ENCODE measurements at regions not wholly inside any gene's neighbourhood (a gene's known extent, or its start where the extent isn't known, plus 50 kb on each side); places are given as distances from the start of the nearest gene placed in this dataset.

GRCh38 chr1:244957122-244957521 is 92.8 kb upstream of the HNRNPU start:
- TF ChIP-seq POLR2AphosphoS5 (IDR thresholded peaks at IDR 0.05) (no peak), POLR2A (IDR thresholded peaks at IDR 0.05) (no peak), EP300 (IDR thresholded peaks at IDR 0.05) (no peak)
- TF ChIP-seq, protein P1, sequence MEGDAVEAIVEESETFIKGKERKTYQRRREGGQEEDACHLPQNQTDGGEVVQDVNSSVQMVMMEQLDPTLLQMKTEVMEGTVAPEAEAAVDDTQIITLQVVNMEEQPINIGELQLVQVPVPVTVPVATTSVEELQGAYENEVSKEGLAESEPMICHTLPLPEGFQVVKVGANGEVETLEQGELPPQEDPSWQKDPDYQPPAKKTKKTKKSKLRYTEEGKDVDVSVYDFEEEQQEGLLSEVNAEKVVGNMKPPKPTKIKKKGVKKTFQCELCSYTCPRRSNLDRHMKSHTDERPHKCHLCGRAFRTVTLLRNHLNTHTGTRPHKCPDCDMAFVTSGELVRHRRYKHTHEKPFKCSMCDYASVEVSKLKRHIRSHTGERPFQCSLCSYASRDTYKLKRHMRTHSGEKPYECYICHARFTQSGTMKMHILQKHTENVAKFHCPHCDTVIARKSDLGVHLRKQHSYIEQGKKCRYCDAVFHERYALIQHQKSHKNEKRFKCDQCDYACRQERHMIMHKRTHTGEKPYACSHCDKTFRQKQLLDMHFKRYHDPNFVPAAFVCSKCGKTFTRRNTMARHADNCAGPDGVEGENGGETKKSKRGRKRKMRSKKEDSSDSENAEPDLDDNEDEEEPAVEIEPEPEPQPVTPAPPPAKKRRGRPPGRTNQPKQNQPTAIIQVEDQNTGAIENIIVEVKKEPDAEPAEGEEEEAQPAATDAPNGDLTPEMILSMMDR (IDR thresholded peaks at IDR 0.05): no peak
- no peaks in the 10 kb centered on the region for H3K27me3 ChIP-seq
- intact Hi-C loops (cut with DNase I; ENCODE audit: low total_unique reads): no loop called here
- H3K36me3 ChIP-seq: no peaks in the 10 kb centered on the region
- WGBS, 5 donors: 91 to 97% (median 93%) methylated on average over 6 of the region's 6 CpGs
- no peak overlapping the region for H3K27ac ChIP-seq
- DNase-seq: no peak
- no peaks in the 10 kb centered on the region for H3K9me3 ChIP-seq
- peaks cover 0 to 6% (median 0%) of the 10 kb centered on the region in 4 donors for H3K4me1 ChIP-seq
- no peak overlapping the region for H3K4me3 ChIP-seq

DNA sequence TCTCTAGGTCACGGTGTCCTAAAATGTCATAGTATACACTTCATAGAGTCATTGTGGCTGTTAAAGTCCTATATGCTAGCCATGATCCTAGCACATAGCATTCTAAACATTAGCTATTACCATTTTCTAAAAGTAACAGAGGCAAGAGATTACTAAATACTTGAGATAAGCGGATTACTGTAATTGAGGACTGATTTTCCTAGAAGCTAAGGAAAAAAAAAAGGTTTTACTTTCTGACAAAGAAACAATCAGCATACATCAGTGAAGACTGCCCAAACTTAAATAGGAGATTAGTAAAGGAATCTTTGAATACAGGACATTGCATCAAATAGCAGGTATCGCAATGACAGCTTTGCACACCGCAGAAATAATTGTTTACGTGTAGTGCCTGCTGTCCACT is 91.3 kb upstream of the HNRNPU start:
- 89 to 98% (median 94%) methylated on average over 5 of the region's 5 CpGs for WGBS, 5 donors
- Histone ChIP-seq H3K4me1 (peaks cover 0 to 6% (median 0%) of the 10 kb centered on the region in 4 donors), H3K9me3 (no peaks in the 10 kb centered on the region), H3K36me3 (no peaks in the 10 kb centered on the region), H3K27me3 (no peaks in the 10 kb centered on the region), H3K27ac (no peak overlapping the region), H3K4me3 (no peak overlapping the region)
- intact Hi-C loops (cut with DNase I; ENCODE audit: low total_unique reads): no loop called here
- no peak for TF ChIP-seq POLR2A (IDR thresholded peaks at IDR 0.05)
- TF ChIP-seq EP300 (IDR thresholded peaks at IDR 0.05): no peak
- TF ChIP-seq, protein P1 (IDR thresholded peaks at IDR 0.05): no peak
- no peak for DNase-seq

GRCh38 chr1:244954359-244954758 is 90.0 kb upstream of the HNRNPU start:
- Histone ChIP-seq H3K36me3 (no peaks in the 10 kb centered on the region), H3K9me3 (no peaks in the 10 kb centered on the region), H3K27me3 (no peaks in the 10 kb centered on the region), H3K27ac (no peak overlapping the region), H3K4me3 (no peak overlapping the region), H3K4me1 (peaks cover 0 to 6% (median 0%) of the 10 kb centered on the region in 4 donors)
- intact Hi-C loops (cut with DNase I; ENCODE audit: low total_unique reads): no loop called here
- WGBS, 5 donors: 28 to 65% (median 42%) methylated on average over 2 of the region's 2 CpGs
- DNase-seq: no peak
- TF ChIP-seq, protein P1 (IDR thresholded peaks at IDR 0.05): no peak
- TF ChIP-seq POLR2A (IDR thresholded peaks at IDR 0.05) (no peak), EP300 (IDR thresholded peaks at IDR 0.05) (no peak), POLR2AphosphoS5 (IDR thresholded peaks at IDR 0.05) (no peak)

- Histone ChIP-seq H3K9me3 (no peaks in the 10 kb centered on the region), H3K4me1 (peaks cover 0 to 6% (median 0%) of the 10 kb centered on the region in 4 donors), H3K36me3 (no peaks in the 10 kb centered on the region), H3K27me3 (no peaks in the 10 kb centered on the region), H3K4me3 (no peak overlapping the region), H3K27ac (no peak overlapping the region)
- 68 to 95% (median 86%) methylated on average over 4 of the region's 4 CpGs for WGBS, 5 donors
- intact Hi-C loops (cut with DNase I; ENCODE audit: low total_unique reads): no loop called here
- no peak for DNase-seq
- no peak for TF ChIP-seq EP300 (IDR thresholded peaks at IDR 0.05)
- TF ChIP-seq, protein P1 (IDR thresholded peaks at IDR 0.05): no peak
- no peak for TF ChIP-seq POLR2A (IDR thresholded peaks at IDR 0.05)
- TF ChIP-seq POLR2AphosphoS5 (IDR thresholded peaks at IDR 0.05): no peak
These were observed 89.6 kb upstream of the HNRNPU start for GRCh38 chr1:244953901-244954300.

All from stomach (tissue), 8 donors.